Glutamatergic neuron (in vitro differentiated cells): ENCODE measurements at regions not wholly inside any gene's neighbourhood (a gene's known extent, or its start where the extent isn't known, plus 50 kb on each side); places are given as distances from the start of the nearest gene placed in this dataset.

Experiments
- DNase-seq: peaks from one replicate; pipeline ENCODE4 v3.0.0; 2022
- H3K27ac Mint-ChIP-seq: one replicate; pipeline ENCODE4 v1.8.0; 2020; ENCODE audit warnings: mild to moderate bottlenecking, mixed read lengths, inconsistent platforms; ENCODE audit not compliant: unreplicated experiment
- H3K27me3 Mint-ChIP-seq: one replicate; pipeline ENCODE4 v1.8.0; 2020; ENCODE audit warnings: mild to moderate bottlenecking, moderate library complexity, mixed read lengths, inconsistent platforms; ENCODE audit not compliant: unreplicated experiment
- H3K36me3 Mint-ChIP-seq: one replicate; pipeline ENCODE4 v1.8.0; 2020; ENCODE audit warnings: mild to moderate bottlenecking, mixed read lengths, inconsistent platforms; ENCODE audit not compliant: unreplicated experiment
- H3K4me1 Mint-ChIP-seq: one replicate; pipeline ENCODE4 v1.8.0; 2020; ENCODE audit warnings: mild to moderate bottlenecking, low read depth, mixed read lengths, inconsistent platforms; ENCODE audit not compliant: unreplicated experiment
- H3K4me3 Mint-ChIP-seq: one replicate; pipeline ENCODE4 v1.8.0; 2020; ENCODE audit warnings: mild to moderate bottlenecking, mixed read lengths, inconsistent platforms; ENCODE audit not compliant: unreplicated experiment
- H3K9me3 Mint-ChIP-seq: one replicate; pipeline ENCODE4 v1.8.0; 2020; ENCODE audit warnings: mild to moderate bottlenecking, moderate library complexity, mixed read lengths, inconsistent platforms; ENCODE audit not compliant: unreplicated experiment
- TF ChIP-seq, protein P1 (sequence below): fragments of 200-600 bp; sonication (generic); IDR thresholded peaks from one replicate; pipeline ENCODE4 v1.5.0; 2021; ENCODE audit not compliant: partially characterized antibody, unreplicated experiment

- no peak for DNase-seq
- no peaks in the 10 kb centered on the region for H3K9me3 Mint-ChIP-seq
- H3K27ac Mint-ChIP-seq, result no peak overlapping the region
- H3K4me3 Mint-ChIP-seq, result no peak overlapping the region
- H3K27me3 Mint-ChIP-seq, result no peaks in the 10 kb centered on the region
- H3K36me3 Mint-ChIP-seq, result no peaks in the 10 kb centered on the region
- H3K4me1 Mint-ChIP-seq, result no peaks in the 10 kb centered on the region
- TF ChIP-seq, protein P1, sequence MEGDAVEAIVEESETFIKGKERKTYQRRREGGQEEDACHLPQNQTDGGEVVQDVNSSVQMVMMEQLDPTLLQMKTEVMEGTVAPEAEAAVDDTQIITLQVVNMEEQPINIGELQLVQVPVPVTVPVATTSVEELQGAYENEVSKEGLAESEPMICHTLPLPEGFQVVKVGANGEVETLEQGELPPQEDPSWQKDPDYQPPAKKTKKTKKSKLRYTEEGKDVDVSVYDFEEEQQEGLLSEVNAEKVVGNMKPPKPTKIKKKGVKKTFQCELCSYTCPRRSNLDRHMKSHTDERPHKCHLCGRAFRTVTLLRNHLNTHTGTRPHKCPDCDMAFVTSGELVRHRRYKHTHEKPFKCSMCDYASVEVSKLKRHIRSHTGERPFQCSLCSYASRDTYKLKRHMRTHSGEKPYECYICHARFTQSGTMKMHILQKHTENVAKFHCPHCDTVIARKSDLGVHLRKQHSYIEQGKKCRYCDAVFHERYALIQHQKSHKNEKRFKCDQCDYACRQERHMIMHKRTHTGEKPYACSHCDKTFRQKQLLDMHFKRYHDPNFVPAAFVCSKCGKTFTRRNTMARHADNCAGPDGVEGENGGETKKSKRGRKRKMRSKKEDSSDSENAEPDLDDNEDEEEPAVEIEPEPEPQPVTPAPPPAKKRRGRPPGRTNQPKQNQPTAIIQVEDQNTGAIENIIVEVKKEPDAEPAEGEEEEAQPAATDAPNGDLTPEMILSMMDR, result no peak
Measured at GRCh38 chr13:87355451-87355850, 315.7 kb upstream of the SLITRK5 start.

DNA sequence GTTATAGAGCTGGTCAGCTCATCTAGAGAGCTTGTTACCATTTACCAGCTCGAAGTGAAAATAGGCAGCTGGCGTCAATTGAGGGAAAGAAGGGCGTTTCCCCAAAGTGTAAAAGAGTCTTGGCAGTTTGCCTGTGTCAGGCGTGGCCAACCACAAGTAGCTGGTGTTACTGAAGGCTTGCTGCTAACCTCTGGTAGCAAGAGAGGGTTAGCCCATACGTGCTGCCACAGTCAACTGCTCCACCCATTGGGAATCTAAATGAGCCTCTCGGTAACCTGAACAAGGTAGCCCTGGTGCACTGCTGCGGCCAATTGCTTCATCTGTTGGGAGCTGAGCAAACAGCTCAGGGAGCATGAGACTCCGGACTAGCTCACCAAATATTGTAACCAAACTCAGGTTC is 314.9 kb upstream of the SLITRK5 start:
- DNase-seq, result no peak
- TF ChIP-seq, protein P1, result no peak

GRCh38 chr13:87358319-87358718 is 312.9 kb upstream of the SLITRK5 start:
- Mint-ChIP-seq H3K9me3 (no peaks in the 10 kb centered on the region), H3K27ac (no peak overlapping the region), H3K27me3 (no peaks in the 10 kb centered on the region), H3K36me3 (no peaks in the 10 kb centered on the region), H3K4me1 (no peaks in the 10 kb centered on the region), H3K4me3 (no peak overlapping the region)
- TF ChIP-seq, protein P1, result no peak
- no peak for DNase-seq

More for the DNA sequence above, 314.9 kb upstream of the SLITRK5 start:
- H3K27me3 Mint-ChIP-seq, result no peaks in the 10 kb centered on the region
- no peaks in the 10 kb centered on the region for H3K4me1 Mint-ChIP-seq
- no peak overlapping the region for H3K4me3 Mint-ChIP-seq
- H3K36me3 Mint-ChIP-seq, result no peaks in the 10 kb centered on the region
- H3K9me3 Mint-ChIP-seq, result no peaks in the 10 kb centered on the region
- no peak overlapping the region for H3K27ac Mint-ChIP-seq

GRCh38 chr13:87361216-87361615 is 310.0 kb upstream of the SLITRK5 start:
- H3K36me3 Mint-ChIP-seq, result no peaks in the 10 kb centered on the region
- no peaks in the 10 kb centered on the region for H3K4me1 Mint-ChIP-seq
- no peak for DNase-seq
- no peaks in the 10 kb centered on the region for H3K9me3 Mint-ChIP-seq
- H3K4me3 Mint-ChIP-seq, result no peak overlapping the region
- TF ChIP-seq, protein P1, result no peak
- H3K27ac Mint-ChIP-seq, result no peak overlapping the region
- no peaks in the 10 kb centered on the region for H3K27me3 Mint-ChIP-seq

GRCh38 chr13:87368639-87369038 is 302.5 kb upstream of the SLITRK5 start:
- Mint-ChIP-seq H3K27me3 (no peaks in the 10 kb centered on the region), H3K27ac (no peak overlapping the region), H3K4me3 (no peak overlapping the region), H3K4me1 (no peaks in the 10 kb centered on the region), H3K36me3 (no peaks in the 10 kb centered on the region), H3K9me3 (peaks cover 2% of the 10 kb centered on the region)
- TF ChIP-seq, protein P1, result no peak
- DNase-seq, result no peak
